Esophagus muscularis mucosa (tissue), 3 donors: ENCODE measurements at regions not wholly inside any gene's neighbourhood (a gene's known extent, or its start where the extent isn't known, plus 50 kb on each side); places are given as distances from the start of the nearest gene placed in this dataset.

Source experiments
- CTCF ChIP-seq, 3 experiments: fragments of 200-600 bp in 2 of 3; fragments of 450-650 bp in 1 of 3; sonication (generic) in 2 of 3; IDR thresholded peaks; one replicate each; pipeline ENCODE4 v1.5.1; 2017 to 2019; ENCODE audit warnings: antibody characterized with exemption in 3 of 3, mild to moderate bottlenecking in 2 of 3, moderate library complexity in 1 of 3
- POLR2A ChIP-seq: fragments of 450-650 bp; IDR thresholded peaks from one replicate; pipeline ENCODE4 v1.6.1; 2017; ENCODE audit warnings: antibody characterized with exemption, moderate library complexity, mild to moderate bottlenecking, low read depth

- TF ChIP-seq CTCF (IDR thresholded peaks at IDR 0.05): no peak
- TF ChIP-seq POLR2A: no peak
Observed at GRCh38 chr9:134487066-134487710, 154.4 kb upstream of the COL5A1 start.
